ENCODE measurements at regions not wholly inside any gene's neighbourhood (a gene's known extent, or its start where the extent isn't known, plus 50 kb on each side); places are given as distances from the start of the nearest gene placed in this dataset.

- H3K9me3 ChIP-seq (ENCODE audit: control insufficient read depth in 3 of 3, low read length in 3 of 3): no peaks in the 10 kb centered on the region
- H3K4me3 ChIP-seq (ENCODE audit: low read length in 3 of 3): no peak overlapping the region
- H3K27me3 ChIP-seq (ENCODE audit: control insufficient read depth in 3 of 3, insufficient read depth in 3 of 3, low read length in 3 of 3): no peaks in the 10 kb centered on the region
- H3K4me1 ChIP-seq (ENCODE audit: control insufficient read depth in 3 of 3, insufficient read depth in 3 of 3, low read length in 3 of 3): no peaks in the 10 kb centered on the region
- H3K9ac ChIP-seq (ENCODE audit: low read depth in 1 of 3, low read length in 3 of 3): no peak overlapping the region
- H3K27ac ChIP-seq (ENCODE audit: low read depth, low read length): no peak overlapping the region
- H3K36me3 ChIP-seq (ENCODE audit: control insufficient read depth in 3 of 3, insufficient read depth in 3 of 3, low read length in 3 of 3): no peaks in the 10 kb centered on the region
Measured at GRCh38 chr9:71243951-71244350, 122.5 kb upstream of the TRPM3 start.

- H3K4me3 ChIP-seq (ENCODE audit: low read length in 3 of 3): no peak overlapping the region
Measured at GRCh38 chr9:71242081-71242480, 120.7 kb upstream of the TRPM3 start.

DNA sequence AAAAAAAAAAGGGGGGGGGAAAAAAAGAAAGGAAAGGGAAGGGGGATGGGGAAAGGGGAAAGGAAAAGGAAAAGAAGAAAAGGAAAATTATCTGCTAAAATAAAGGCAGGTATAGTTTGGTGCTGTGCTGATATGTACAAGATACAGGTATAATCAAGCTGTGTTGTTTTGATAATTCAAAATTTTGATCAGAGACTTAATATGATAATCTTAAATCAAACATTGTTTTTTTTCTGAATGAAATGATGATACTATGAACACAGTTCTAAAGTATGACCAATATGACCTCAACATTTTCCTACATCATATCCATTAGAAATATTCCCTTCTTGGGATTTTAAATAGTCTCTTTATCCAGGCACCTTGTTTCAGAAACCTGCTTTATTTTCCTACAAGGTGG, 115.6 kb upstream of the TRPM3 start:
- Histone ChIP-seq H3K4me1 (ENCODE audit: control insufficient read depth in 3 of 3, insufficient read depth in 3 of 3, low read length in 3 of 3) (no peaks in the 10 kb centered on the region), H3K36me3 (ENCODE audit: control insufficient read depth in 3 of 3, insufficient read depth in 3 of 3, low read length in 3 of 3) (no peaks in the 10 kb centered on the region), H3K9me3 (ENCODE audit: control insufficient read depth in 3 of 3, low read length in 3 of 3) (no peaks in the 10 kb centered on the region), H3K27ac (ENCODE audit: low read depth, low read length) (no peak overlapping the region), H3K4me3 (ENCODE audit: low read length in 3 of 3) (no peak overlapping the region), H3K9ac (ENCODE audit: low read depth in 1 of 3, low read length in 3 of 3) (no peak overlapping the region), H3K27me3 (ENCODE audit: control insufficient read depth in 3 of 3, insufficient read depth in 3 of 3, low read length in 3 of 3) (no peaks in the 10 kb centered on the region)

More at GRCh38 chr9:71242081-71242480, 120.7 kb upstream of the TRPM3 start:
- Histone ChIP-seq H3K9me3 (ENCODE audit: control insufficient read depth in 3 of 3, low read length in 3 of 3) (no peaks in the 10 kb centered on the region), H3K27me3 (ENCODE audit: control insufficient read depth in 3 of 3, insufficient read depth in 3 of 3, low read length in 3 of 3) (no peaks in the 10 kb centered on the region), H3K27ac (ENCODE audit: low read depth, low read length) (no peak overlapping the region), H3K36me3 (ENCODE audit: control insufficient read depth in 3 of 3, insufficient read depth in 3 of 3, low read length in 3 of 3) (no peaks in the 10 kb centered on the region), H3K4me1 (ENCODE audit: control insufficient read depth in 3 of 3, insufficient read depth in 3 of 3, low read length in 3 of 3) (no peaks in the 10 kb centered on the region), H3K9ac (ENCODE audit: low read depth in 1 of 3, low read length in 3 of 3) (no peak overlapping the region)

GRCh38 chr9:71233646-71234045, 112.2 kb upstream of the TRPM3 start:
- no peaks in the 10 kb centered on the region for H3K27me3 ChIP-seq (ENCODE audit: control insufficient read depth in 3 of 3, insufficient read depth in 3 of 3, low read length in 3 of 3)
- H3K9me3 ChIP-seq (ENCODE audit: control insufficient read depth in 3 of 3, low read length in 3 of 3): no peaks in the 10 kb centered on the region
- no peak overlapping the region for H3K27ac ChIP-seq (ENCODE audit: low read depth, low read length)
- no peak overlapping the region for H3K9ac ChIP-seq (ENCODE audit: low read depth in 1 of 3, low read length in 3 of 3)
- H3K4me3 ChIP-seq (ENCODE audit: low read length in 3 of 3): no peak overlapping the region
- H3K36me3 ChIP-seq (ENCODE audit: control insufficient read depth in 3 of 3, insufficient read depth in 3 of 3, low read length in 3 of 3): no peaks in the 10 kb centered on the region
- no peaks in the 10 kb centered on the region for H3K4me1 ChIP-seq (ENCODE audit: control insufficient read depth in 3 of 3, insufficient read depth in 3 of 3, low read length in 3 of 3)

DNA sequence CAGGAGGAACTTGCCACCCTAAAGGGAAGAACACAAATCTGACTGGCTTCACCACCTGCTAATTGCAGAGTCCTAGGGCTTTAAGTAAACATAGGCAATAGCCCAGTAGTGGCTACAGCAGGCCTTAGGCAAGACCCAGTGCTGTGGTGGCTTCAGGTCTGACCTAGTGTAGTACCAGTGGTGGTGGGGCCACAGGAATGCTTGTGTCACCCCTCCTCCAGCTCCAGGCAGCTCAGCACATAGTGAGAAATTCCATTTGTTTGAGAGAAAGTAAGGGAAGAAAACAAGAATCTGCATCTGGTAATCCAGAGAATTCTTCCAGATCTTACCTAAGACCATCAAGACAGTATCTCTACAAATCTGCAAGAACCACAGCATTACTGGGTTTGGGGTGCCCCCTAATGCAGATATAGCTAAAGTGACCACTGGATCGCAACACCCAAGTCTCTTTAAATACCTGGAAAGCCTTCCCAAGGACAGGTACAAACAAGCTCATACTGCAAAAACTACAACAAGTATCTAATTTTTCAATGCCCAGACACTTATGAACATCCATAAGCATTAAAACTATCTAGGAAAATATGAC, 102.6 kb upstream of the TRPM3 start:
- no peak overlapping the region for H3K27ac ChIP-seq (ENCODE audit: low read depth, low read length)
- no peak overlapping the region for H3K4me3 ChIP-seq (ENCODE audit: low read length in 3 of 3)
- H3K4me1 ChIP-seq (ENCODE audit: control insufficient read depth in 3 of 3, insufficient read depth in 3 of 3, low read length in 3 of 3): no peaks in the 10 kb centered on the region
- no peak overlapping the region for H3K9ac ChIP-seq (ENCODE audit: low read depth in 1 of 3, low read length in 3 of 3)
- no peaks in the 10 kb centered on the region for H3K9me3 ChIP-seq (ENCODE audit: control insufficient read depth in 3 of 3, low read length in 3 of 3)
- no peaks in the 10 kb centered on the region for H3K27me3 ChIP-seq (ENCODE audit: control insufficient read depth in 3 of 3, insufficient read depth in 3 of 3, low read length in 3 of 3)
- no peaks in the 10 kb centered on the region for H3K36me3 ChIP-seq (ENCODE audit: control insufficient read depth in 3 of 3, insufficient read depth in 3 of 3, low read length in 3 of 3)

GRCh38 chr9:71218774-71219173, 97.4 kb upstream of the TRPM3 start:
- H3K27ac ChIP-seq (ENCODE audit: low read depth, low read length): no peak overlapping the region
- H3K36me3 ChIP-seq (ENCODE audit: control insufficient read depth in 3 of 3, insufficient read depth in 3 of 3, low read length in 3 of 3): no peaks in the 10 kb centered on the region
- H3K9ac ChIP-seq (ENCODE audit: low read depth in 1 of 3, low read length in 3 of 3): no peak overlapping the region
- H3K27me3 ChIP-seq (ENCODE audit: control insufficient read depth in 3 of 3, insufficient read depth in 3 of 3, low read length in 3 of 3): no peaks in the 10 kb centered on the region
- H3K9me3 ChIP-seq (ENCODE audit: control insufficient read depth in 3 of 3, low read length in 3 of 3): peaks cover 0 to 3% (median 0%) of the 10 kb centered on the region in 3 donors
- H3K4me3 ChIP-seq (ENCODE audit: low read length in 3 of 3): no peak overlapping the region
- H3K4me1 ChIP-seq (ENCODE audit: control insufficient read depth in 3 of 3, insufficient read depth in 3 of 3, low read length in 3 of 3): no peaks in the 10 kb centered on the region

- Histone ChIP-seq H3K36me3 (ENCODE audit: control insufficient read depth in 3 of 3, insufficient read depth in 3 of 3, low read length in 3 of 3) (no peaks in the 10 kb centered on the region), H3K4me1 (ENCODE audit: control insufficient read depth in 3 of 3, insufficient read depth in 3 of 3, low read length in 3 of 3) (no peaks in the 10 kb centered on the region), H3K9ac (ENCODE audit: low read depth in 1 of 3, low read length in 3 of 3) (no peak overlapping the region), H3K9me3 (ENCODE audit: control insufficient read depth in 3 of 3, low read length in 3 of 3) (peaks cover 0 to 7% (median 0%) of the 10 kb centered on the region in 3 donors), H3K27ac (ENCODE audit: low read depth, low read length) (no peak overlapping the region), H3K27me3 (ENCODE audit: control insufficient read depth in 3 of 3, insufficient read depth in 3 of 3, low read length in 3 of 3) (no peaks in the 10 kb centered on the region), H3K4me3 (ENCODE audit: low read length in 3 of 3) (no peak overlapping the region)
Measured at GRCh38 chr9:71213633-71214032, 92.2 kb upstream of the TRPM3 start.

DNA sequence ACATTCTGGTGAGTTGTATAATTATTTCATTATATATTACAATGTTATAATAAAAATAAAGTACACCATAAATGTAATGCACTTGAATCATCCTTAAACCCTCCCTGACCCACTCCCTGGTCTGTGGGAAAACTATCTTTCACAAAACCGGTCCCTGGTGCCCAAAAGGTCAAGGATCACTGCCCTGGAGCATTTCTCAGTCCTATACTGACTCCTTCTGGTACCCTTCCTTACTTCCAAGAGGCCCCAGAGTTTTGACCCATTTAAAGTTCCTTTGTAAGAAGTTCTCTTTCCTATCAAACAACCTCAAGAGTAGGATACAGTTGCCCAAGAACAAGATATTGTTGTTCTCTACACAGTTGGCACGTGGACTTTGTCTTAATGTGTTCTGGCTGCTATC, 88.9 kb upstream of the TRPM3 start:
- peaks cover 0 to 7% (median 0%) of the 10 kb centered on the region in 3 donors for H3K9me3 ChIP-seq (ENCODE audit: control insufficient read depth in 3 of 3, low read length in 3 of 3)
- H3K27me3 ChIP-seq (ENCODE audit: control insufficient read depth in 3 of 3, insufficient read depth in 3 of 3, low read length in 3 of 3): no peaks in the 10 kb centered on the region
- no peak overlapping the region for H3K27ac ChIP-seq (ENCODE audit: low read depth, low read length)
- no peak overlapping the region for H3K9ac ChIP-seq (ENCODE audit: low read depth in 1 of 3, low read length in 3 of 3)
- no peaks in the 10 kb centered on the region for H3K36me3 ChIP-seq (ENCODE audit: control insufficient read depth in 3 of 3, insufficient read depth in 3 of 3, low read length in 3 of 3)
- H3K4me1 ChIP-seq (ENCODE audit: control insufficient read depth in 3 of 3, insufficient read depth in 3 of 3, low read length in 3 of 3): no peaks in the 10 kb centered on the region
- no peak overlapping the region for H3K4me3 ChIP-seq (ENCODE audit: low read length in 3 of 3)

GRCh38 chr9:71209890-71210289, 88.5 kb upstream of the TRPM3 start:
- Histone ChIP-seq H3K4me3 (ENCODE audit: low read length in 3 of 3) (no peak overlapping the region), H3K27me3 (ENCODE audit: control insufficient read depth in 3 of 3, insufficient read depth in 3 of 3, low read length in 3 of 3) (no peaks in the 10 kb centered on the region), H3K9me3 (ENCODE audit: control insufficient read depth in 3 of 3, low read length in 3 of 3) (peaks cover 0 to 7% (median 0%) of the 10 kb centered on the region in 3 donors), H3K4me1 (ENCODE audit: control insufficient read depth in 3 of 3, insufficient read depth in 3 of 3, low read length in 3 of 3) (no peaks in the 10 kb centered on the region), H3K36me3 (ENCODE audit: control insufficient read depth in 3 of 3, insufficient read depth in 3 of 3, low read length in 3 of 3) (no peaks in the 10 kb centered on the region), H3K27ac (ENCODE audit: low read depth, low read length) (no peak overlapping the region), H3K9ac (ENCODE audit: low read depth in 1 of 3, low read length in 3 of 3) (no peak overlapping the region)

- Histone ChIP-seq H3K27ac (ENCODE audit: low read depth, low read length) (no peak overlapping the region), H3K4me1 (ENCODE audit: control insufficient read depth in 3 of 3, insufficient read depth in 3 of 3, low read length in 3 of 3) (no peaks in the 10 kb centered on the region), H3K27me3 (ENCODE audit: control insufficient read depth in 3 of 3, insufficient read depth in 3 of 3, low read length in 3 of 3) (no peaks in the 10 kb centered on the region), H3K36me3 (ENCODE audit: control insufficient read depth in 3 of 3, insufficient read depth in 3 of 3, low read length in 3 of 3) (no peaks in the 10 kb centered on the region), H3K9ac (ENCODE audit: low read depth in 1 of 3, low read length in 3 of 3) (no peak overlapping the region), H3K9me3 (ENCODE audit: control insufficient read depth in 3 of 3, low read length in 3 of 3) (no peaks in the 10 kb centered on the region), H3K4me3 (ENCODE audit: low read length in 3 of 3) (no peak overlapping the region)
Measured at GRCh38 chr9:71202931-71203330, 81.5 kb upstream of the TRPM3 start.
